ENCODE measurements at regions not wholly inside any gene's neighbourhood (a gene's known extent, or its start where the extent isn't known, plus 50 kb on each side); places are given as distances from the start of the nearest gene placed in this dataset.
"Not testable (repeated sequence)": the region's sequence is repeated elsewhere in the genome, so short reads cannot be mapped to it uniquely, and the experiment has no call there.

DNA sequence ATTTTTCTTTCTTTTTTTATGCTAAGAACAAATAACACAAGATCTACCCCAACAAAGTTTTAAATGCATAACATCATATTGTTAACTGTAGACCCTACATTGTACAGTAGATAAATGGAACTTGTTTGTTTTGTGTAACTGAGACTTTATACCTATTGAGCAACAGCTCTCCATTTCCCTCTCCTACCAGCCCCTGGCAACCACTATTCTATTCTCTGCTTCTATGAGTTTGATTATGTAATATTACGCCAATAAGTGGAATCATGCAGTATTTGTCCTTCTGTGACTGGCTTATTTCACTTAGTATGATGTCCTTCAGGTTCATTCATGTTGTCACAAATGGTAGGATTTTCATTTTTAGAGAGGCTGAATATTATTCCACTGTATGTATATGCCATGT lies 308.2 kb upstream of the PRR16 start:
- DNase-seq = no peak

DNA sequence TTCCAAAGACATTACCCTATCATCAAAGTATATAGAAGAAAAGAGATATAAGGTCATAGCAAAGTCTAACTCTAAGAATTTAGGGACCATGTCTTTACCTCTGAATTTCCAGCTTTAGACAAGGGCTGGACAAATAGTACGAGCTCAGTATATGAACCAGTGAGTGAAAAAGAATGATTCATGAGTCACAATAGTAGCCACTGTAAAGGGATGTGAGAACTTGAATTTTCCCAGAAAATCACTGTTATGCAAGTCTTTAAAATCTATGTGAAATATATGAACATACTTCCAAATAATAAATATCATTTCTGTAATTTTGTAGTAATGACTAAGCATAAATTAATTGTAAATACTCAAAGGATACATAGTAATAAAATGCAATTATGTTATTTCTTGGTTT lies 305.9 kb upstream of the PRR16 start:
- DNase-seq = no peak

DNA sequence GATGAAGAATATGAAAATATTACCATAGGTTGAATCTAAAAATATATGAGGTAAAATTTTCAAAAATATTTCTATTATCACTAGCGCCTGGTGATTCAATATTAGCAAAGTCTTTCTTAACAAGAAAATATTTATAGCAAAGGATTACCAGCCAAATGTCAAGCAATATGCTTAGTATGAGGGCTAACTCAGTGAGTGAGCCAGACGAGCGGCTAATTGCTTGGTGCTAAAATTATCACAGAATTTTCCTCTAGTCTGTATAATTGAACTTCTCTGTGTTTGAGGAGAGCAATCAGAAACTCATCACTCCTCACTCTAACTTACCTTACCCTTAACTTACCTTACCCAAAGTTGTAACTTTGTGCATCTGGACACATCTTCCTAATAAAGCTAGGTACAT lies 304.9 kb upstream of the PRR16 start:
- DNase-seq = no peak

DNA sequence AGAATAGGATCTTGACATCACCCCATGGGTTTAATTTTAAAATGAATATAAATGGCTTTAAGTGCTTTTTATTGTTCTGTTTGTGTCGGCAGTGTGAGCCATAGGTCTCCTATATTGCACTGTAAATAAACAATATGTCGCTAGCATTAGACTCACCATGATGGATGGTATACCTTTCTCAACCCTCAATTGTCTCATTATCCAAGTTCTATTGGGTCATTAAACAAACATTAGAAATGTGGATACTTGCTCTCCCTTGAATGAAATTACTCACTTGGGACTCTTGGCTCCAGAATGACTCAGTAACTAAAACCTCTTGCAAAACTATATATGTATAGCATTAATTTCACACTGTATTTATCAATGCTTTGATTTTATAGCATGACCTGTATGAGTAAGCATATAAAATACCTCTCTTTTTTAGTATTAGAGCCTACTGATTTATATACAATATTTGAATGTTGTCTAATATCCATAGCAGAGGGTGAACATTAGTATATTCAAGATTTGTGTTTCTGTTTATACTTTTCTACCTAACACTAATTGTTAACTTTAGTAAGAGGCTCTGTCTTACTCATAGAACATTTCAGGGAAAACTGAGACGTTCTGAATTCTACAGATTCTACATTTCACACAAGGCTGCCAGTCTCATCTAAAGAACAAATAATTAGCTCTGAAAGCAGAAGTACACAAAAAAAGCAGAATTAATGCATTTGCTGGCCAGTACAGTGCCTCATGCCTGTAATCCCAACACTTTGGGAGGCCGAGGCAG lies 303.8 kb upstream of the PRR16 start:
- DNase-seq = no peak

DNA sequence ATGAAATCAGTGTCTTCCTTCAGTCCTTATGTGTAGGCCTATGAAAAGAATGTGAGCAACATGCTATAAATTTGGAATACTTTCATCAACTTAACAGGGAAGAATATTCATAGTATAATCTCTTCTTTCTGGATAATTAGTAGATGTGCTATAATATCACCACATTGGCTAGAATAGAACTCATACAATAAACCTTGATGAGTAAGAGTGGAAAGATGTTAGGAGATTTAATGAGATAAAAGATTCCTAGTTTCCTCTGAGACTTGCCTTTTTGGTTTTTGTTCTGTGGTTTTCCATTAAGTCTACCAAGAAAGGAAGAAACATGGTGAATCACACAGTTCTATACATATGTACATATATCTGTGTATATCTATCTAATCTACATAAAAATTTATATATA lies 301.8 kb upstream of the PRR16 start:
- no peak for DNase-seq

DNA sequence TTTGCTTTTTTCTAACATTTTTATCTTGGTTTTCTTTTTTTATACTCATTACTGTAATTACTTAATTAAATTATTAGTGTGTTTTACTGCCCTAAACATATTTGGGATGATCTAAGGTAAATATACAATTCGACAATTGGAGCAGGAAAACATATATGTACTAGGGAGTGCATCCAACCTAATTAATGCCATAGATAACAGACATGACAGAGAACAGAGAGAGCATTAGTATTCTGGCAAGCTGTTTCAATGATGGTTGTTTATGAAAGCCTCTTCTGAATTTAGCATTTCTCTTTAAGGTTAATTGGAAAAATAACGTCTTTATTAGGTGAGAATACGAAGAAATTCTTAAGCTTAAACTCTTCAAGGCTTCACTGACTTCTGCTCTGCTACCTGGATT lies 300.1 kb upstream of the PRR16 start:
- no peak for DNase-seq

DNA sequence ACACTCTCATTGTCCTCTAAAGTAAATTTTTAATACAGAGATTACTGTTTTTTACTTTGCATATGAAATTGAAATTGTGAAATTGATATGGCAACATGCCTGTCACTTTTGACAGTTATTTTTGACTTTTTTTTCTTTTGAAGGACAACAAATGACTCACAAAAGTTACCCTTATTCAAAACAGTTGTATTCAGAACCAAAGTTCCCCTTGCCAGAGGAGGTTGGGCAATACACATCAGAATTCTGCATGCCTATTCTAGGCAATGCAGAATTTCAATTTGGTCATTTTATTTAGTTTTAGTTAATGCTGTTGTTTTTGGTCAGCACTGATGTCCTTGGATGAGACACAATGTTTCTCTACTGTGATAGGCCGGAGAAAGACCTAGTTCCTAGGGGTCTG lies 299.1 kb upstream of the PRR16 start:
- no peak for DNase-seq

DNA sequence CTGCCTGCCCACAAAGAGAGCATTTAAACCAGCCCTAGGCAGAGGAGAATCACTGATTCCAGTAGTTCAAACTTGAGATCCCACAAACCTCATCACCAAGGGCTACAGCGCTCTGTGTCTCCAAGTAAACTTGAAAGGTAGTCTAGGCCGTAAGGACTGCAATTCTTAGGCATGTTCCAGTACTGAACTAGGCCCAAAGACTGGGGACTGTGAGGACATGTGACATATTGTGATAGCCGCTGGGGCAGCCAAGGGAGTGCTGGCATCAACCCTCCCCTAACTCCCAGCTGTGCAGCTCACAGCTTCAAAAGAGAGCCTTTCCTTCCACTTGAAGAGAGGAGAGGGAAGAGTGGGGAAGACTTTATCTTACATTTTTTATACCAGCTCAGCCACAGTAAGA lies 291.0 kb upstream of the PRR16 start:
- no peak for DNase-seq

DNA sequence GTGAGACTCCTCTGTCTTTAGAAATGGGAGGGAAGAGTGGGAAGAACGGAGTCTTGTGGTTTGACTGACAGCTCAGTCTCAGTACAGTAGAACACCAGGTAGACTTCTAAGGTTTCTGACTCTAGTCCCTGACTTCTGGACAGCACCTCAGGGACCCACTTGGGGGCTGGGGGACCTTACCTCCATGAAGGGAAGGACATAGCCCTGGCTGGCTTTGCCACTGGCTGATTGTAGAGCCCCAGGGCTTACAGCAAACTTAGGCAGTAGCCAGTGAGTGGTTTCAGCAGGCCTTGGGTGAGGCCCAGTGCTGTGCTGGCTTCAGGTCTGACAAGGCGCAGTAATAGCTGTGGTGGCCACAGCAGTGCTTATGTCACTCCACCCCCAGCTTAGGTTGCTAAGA lies 290.0 kb upstream of the PRR16 start:
- no peak for DNase-seq

DNA sequence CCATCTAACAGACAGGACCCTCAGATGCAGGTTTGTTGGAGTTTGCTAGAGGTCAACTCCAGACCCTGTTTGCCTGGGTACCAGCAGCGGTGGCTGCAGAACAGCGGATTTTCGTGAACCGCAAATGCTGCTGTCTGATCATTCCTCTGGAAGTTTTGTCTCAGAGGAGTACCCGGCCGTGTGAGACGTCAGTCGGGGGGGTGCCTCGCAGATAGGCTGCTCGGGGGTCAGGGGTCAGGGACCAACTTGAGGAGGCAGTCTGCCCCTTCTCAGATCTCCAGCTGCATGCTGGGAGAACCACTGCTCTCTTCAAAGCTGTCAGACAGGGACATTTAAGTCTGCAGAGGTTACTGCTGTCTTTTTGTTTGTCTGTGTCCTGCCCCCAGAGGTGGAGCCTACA lies 282.9 kb upstream of the PRR16 start:
- not testable (repeated sequence) for DNase-seq

DNA sequence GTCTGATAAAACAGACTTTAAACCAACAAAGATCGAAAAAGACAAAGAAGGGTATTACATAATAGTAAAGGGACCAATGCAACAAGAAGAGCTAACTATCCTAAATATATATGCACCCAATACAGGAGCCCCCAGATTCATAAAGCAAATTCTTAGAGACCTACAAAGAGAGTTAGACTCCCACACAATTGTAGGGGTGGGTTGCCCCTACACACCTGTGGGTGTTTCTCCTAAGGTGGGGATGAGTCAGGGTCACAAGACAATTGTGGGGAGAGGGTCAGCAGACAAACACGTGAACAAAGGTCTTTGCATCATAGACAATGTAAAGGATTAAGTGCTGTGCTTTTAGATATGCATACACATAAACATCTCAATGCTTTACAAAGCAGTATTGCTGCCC lies 269.4 kb upstream of the PRR16 start:
- DNase-seq = not testable (repeated sequence)

DNA sequence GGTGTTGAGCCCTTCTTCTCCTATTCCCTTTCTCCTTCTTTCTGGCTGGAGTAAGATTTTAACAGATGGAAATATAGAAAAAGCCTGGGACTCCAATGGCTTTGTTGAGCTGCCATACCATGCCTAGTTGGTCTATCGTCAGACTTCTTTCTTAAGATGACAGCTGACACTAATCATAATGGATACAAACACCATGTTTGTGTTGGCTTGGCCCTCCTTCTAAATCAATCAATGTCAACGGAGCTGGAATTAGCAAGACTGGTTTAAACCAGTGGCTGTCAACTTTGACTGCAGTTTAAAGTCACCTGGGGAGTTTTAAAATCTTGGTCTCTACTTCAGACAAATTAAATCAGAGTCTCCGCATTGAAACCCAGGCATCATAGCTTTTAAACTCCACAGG lies 264.5 kb upstream of the PRR16 start:
- DNase-seq = no peak

DNA sequence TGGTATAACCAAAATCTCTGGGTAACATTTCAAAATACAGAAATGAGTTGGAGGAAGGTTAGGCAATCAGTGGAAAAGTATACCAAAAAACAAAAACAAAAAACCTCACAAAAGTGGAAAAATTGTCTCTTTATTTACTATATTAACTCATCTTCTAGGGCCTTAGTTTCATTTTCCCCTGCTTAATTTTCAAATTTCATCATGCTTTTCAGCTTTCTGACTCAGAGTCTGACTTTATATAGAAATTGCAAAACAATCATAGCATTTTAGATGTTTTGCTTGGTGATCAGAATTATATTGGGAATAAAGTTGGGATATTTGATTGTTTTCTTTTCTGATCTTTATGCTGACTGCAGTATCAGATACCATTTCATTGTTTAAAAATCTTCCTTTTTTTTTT lies 257.0 kb upstream of the PRR16 start:
- DNase-seq = no peak

DNA sequence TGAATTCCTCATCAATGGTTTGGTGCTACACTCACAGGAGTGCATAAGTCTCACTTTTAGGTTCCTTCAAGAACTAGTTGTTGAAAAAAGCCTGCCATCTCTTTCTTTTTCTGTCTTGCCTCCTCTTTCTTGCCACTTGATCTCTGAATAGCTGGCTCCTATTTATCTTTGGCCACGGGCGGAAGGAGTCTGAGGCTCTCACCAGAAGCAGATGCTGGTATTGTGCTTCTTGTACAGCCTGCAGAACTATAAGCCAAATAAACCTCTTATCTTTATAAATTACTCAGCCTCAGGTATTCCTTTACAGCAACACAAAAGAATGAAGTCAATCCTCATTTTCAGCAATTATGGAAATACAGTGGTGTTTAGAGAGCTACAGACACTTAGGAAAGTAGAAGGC lies 247.1 kb upstream of the PRR16 start:
- DNase-seq = no peak

DNA sequence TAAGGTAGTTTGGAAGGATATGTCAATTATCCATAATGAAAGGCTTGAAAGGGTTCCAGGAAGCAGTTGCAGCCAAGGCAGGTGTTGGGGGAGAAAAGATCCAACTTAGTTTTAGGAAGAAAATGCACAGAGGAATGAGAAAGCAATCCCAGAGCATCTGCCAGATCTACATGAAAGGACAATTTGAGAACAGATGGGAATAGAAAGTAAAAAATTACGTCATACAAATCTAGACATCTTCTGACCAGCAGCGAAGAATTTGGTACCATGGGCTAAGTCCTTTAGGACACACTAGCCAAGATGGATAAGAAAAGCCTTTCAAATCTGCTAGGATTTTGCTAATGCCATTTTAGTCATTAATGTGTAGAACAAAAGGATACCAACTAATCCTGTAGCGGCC lies 244.1 kb upstream of the PRR16 start:
- DNase-seq = no peak

DNA sequence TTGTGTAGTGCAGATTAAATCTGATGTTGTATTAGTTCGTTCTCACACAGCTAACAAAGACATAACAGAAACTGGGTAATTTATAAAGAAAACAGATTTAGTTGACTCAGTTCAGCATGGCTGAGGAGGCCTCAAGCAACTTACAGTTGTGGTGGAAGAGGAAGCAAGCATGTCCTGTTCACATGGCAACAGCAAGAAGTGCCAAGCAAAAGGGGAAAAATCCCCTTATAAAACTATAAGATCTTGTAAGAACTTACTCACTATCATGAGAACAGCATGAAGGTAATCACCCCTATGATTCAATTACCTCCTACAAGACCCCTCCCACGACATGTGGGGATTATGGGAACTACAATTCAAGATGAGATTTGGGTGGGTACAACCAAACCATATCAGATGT lies 238.6 kb upstream of the PRR16 start:
- DNase-seq = no peak

DNA sequence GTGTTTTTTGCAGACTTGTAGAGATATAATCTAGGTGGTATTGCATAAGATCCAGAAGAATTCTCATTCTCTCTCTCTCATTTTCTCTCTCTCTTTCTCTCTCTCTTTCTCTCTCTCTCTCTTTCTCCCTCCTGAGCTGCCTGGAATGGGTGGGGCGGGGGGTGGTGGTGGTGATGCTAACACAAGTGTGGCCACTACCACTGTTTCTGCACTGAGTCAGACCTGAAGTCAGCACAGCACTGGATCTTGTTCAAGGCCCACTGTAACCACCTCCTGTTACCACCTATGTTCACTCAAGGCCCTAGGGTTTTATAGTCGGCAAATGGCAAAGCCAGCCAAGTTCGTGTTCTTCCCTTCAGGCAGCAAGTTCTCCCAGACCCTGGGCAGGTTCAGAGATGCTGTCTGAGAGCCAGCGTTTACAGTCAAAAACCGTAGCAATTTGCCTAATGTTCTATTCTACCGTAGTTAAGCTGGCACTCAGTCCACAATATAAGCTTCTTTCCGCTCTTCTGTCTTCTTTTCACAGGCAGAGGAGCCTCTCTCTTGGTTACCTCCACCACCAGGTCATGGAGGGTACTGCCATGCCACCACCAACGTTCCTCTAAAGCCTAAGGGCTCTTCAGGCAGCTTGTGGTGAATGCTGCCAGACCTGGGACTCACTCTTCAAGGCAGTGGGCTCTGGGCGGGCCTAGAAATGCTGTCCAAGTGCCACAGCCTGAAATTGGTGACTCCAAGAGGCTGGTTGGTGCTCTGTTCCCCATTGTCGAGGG lies 235.7 kb upstream of the PRR16 start:
- peak; percentile 17 for DNase-seq

DNA sequence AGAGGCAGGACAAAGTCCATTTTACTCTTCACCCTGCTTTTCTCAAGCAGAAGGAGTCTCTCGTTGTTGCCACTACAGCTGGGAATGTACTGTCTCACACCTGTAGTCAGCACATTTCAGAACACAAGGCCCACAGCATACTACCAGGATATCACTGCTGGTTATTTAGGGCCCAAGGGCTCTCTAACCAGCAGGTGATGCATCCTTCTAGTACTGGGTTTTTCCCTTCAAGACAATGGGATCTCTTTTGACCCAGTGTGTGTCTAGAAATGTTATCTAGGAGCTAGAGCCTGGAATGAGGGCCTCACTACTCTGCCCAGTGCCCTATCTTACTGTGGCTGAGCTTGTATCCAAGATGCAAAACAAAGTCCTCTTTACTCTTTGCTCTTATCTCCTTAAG lies 235.1 kb upstream of the PRR16 start:
- DNase-seq = no peak

DNA sequence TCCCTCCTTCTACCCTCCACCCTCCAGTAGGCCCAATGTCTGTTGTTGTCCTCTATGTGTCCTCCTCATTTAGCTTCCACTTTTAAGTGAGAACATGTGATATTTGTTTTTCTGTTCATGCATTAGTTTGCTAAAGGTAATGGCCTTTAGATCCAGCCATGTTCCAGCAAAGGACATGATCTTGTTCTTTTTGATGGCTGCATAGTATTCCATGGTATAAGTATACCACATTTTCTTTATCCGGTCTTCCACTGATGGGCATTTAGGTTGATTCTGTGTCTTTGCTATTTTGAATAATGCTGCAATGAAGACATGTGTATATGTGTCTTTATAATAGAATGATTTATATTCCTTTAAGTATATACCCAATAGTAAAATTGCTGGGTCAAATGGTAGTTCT lies 232.5 kb upstream of the PRR16 start:
- no peak for DNase-seq

DNA sequence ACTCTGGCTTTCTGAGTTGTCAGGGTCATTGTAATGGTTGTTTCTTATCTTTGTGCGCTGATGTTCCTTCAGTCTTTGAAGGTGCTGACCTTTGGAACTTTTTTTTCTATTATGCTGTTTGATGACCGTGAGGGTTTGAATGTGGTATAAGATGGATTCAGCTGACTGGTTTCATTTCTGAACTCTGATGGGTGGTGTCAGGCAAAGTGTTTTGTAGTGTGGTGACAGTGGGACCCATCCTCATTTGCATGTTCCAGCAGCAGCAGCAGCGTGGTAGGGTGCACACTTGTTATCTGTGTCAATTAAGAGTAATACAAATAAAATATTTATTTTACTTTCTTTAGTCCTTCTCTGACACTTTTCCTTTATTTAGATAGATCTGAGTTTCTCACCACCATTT lies 227.7 kb upstream of the PRR16 start:
- DNase-seq = no peak

DNA sequence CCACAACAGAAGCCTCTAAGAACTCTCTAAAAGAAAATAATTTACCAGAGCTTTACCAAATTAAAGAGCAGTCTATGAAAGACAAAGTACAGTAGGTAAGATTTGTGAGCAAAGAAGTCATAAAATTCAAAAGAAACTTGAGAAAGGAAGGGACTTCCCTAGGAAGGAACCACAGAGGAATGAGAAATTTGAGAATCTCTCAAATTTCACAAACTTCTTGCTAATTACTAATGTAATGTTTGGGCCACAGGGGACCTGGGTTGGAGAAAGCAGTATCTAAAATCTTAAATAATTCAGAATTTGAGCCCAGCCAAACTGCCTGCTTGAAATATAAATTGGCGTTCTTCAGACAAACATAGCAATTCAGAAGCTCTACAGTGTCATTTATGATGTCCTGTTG lies 225.0 kb upstream of the PRR16 start:
- DNase-seq = no peak

DNA sequence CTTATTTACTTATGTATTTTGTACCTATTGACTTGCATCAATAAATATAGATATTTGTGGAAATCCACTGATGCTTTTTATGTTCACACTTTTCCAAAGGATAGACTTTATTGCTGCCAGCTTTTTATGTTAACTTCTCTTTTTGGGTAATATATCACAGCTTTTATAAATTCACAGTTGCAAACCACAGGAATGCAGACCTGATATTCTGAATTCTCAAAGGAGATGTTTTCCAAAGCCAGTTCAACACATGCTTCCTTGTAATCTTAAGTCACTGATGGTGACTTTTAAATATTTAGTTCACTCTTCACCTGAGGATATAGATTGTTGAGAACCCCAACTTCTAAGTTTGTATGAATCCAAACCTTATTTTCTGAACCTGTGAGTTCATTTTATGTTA lies 223.4 kb upstream of the PRR16 start:
- no peak for DNase-seq

DNA sequence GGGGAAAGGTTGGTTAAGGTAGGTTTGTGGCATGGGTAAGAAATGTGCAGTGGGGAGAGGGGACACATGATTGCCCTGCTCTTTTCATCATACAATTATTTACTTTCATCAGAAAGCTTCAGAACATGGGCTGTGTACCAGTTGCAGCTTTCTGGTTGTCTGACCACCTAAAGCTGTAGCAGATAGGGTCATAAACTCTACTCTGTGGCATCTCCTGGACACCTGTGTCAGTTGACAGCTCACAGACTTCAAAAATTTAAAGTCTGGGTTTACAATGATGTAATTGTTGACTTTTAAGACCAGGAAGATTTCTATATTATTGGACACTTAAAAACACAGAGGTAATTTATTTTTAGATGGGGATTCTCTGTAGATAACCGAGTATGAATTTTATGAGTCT lies 222.7 kb upstream of the PRR16 start:
- no peak for DNase-seq

DNA sequence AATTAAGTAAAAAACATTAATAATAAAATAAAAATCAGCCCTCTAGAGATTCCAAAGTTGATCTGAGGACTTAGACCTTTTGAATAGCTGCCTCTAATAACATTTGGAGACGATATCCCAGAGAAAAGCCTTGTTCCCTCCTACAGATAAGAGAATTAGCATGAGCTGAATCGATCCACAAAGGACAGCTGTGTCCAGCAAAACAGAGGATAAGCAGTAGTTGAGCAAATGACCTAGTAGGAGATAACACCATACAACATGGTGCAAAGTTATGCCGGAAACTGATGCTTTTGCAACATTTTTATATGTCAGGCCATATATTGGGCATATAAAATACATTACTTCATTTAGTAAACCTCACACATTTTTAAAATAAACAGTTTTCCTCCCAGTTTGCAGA lies 212.2 kb upstream of the PRR16 start:
- DNase-seq = no peak

DNA sequence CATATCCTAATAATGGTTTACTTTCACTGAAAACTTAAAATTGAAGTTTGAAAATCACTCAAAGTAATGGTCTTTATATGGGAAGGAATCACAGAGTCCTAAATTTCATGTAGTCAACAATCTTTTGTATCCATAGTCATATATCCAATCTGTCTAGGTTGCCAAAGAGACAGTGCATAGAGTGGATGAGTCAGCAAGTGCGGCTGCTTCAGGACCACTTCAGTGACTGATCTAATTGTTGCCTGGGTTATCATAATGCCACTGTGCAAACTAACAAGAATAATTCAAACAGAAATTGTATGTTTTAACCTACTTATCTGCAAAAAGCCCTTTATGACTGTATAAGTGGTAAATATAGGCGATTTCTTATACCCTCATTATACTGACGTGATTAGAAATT lies 211.3 kb upstream of the PRR16 start:
- DNase-seq = no peak

Measured in RPMI8226 (cell line).